ENCODE measurements at regions not wholly inside any gene's neighbourhood (a gene's known extent, or its start where the extent isn't known, plus 50 kb on each side); places are given as distances from the start of the nearest gene placed in this dataset.
A peak's percentile ranks its signal among the peaks of the same experiment; 100 is the strongest.
"Not testable (repeated sequence)": the region's sequence is repeated elsewhere in the genome, so short reads cannot be mapped to it uniquely, and the experiment has no call there.

GRCh38 chr7:67371429-67372305, 375.0 kb downstream of the TYW1 start:
- peak; percentile 20 for DNase-seq
- H3K27me3 ChIP-seq (ENCODE audit: low read depth): peaks cover 24% of the 10 kb centered on the region
- H3K27ac ChIP-seq (replicated peaks): no peak overlapping the region
- intact Hi-C loops (cut with micrococcal nuclease): no loop called here
- peaks cover 22% of the 10 kb centered on the region for H3K9me3 ChIP-seq (replicated peaks)
- no peaks in the 10 kb centered on the region for H3K36me3 ChIP-seq
- no peaks in the 10 kb centered on the region for H3K4me1 ChIP-seq
- no peak overlapping the region for H3K4me3 ChIP-seq
- peak; percentile 87 for TF ChIP-seq CTCF (IDR thresholded peaks at IDR 0.05; ENCODE audit: borderline replicate concordance)

- DNase-seq; H3K4me3 ChIP-seq; H3K27ac ChIP-seq (replicated peaks); intact Hi-C loops (cut with micrococcal nuclease); H3K4me1 ChIP-seq; H3K36me3 ChIP-seq: not testable (repeated sequence)
- H3K27me3 ChIP-seq (ENCODE audit: low read depth): peaks cover 36% of the 10 kb centered on the region
- peaks cover 15% of the 10 kb centered on the region for H3K9me3 ChIP-seq (replicated peaks)
These were observed 376.8 kb downstream of the TYW1 start for GRCh38 chr7:67373389-67373788.

- no peak for TF ChIP-seq CTCF (IDR thresholded peaks at IDR 0.05; ENCODE audit: borderline replicate concordance)
- Histone ChIP-seq H3K36me3 (no peaks in the 10 kb centered on the region), H3K4me1 (peaks cover 5% of the 10 kb centered on the region), H3K9me3 (replicated peaks) (peaks cover 15% of the 10 kb centered on the region), H3K27me3 (ENCODE audit: low read depth) (peaks cover 30% of the 10 kb centered on the region), H3K27ac (replicated peaks) (no peak overlapping the region), H3K4me3 (no peak overlapping the region)
- no peak for DNase-seq
- intact Hi-C loops (cut with micrococcal nuclease): no loop called here
These were observed 378.8 kb downstream of the TYW1 start for GRCh38 chr7:67375427-67375826.

- H3K27me3 ChIP-seq (ENCODE audit: low read depth): peaks cover 16% of the 10 kb centered on the region
- H3K4me1 ChIP-seq: peaks cover 5% of the 10 kb centered on the region
- intact Hi-C loops (cut with micrococcal nuclease): no loop called here
- H3K36me3 ChIP-seq: no peaks in the 10 kb centered on the region
- no peak overlapping the region for H3K27ac ChIP-seq (replicated peaks)
- peaks cover 15% of the 10 kb centered on the region for H3K9me3 ChIP-seq (replicated peaks)
- H3K4me3 ChIP-seq: no peak overlapping the region
- TF ChIP-seq CTCF (IDR thresholded peaks at IDR 0.05; ENCODE audit: borderline replicate concordance): peak; percentile 88
- DNase-seq: peak; percentile 48
These were observed 381.6 kb downstream of the TYW1 start for GRCh38 chr7:67377939-67378862.

- DNase-seq: no peak
- intact Hi-C loops (cut with micrococcal nuclease): no loop called here
- TF ChIP-seq CTCF (IDR thresholded peaks at IDR 0.05; ENCODE audit: borderline replicate concordance): no peak
These were observed 383.7 kb downstream of the TYW1 start for GRCh38 chr7:67380326-67380725.

More at GRCh38 chr7:67380326-67380725, 383.7 kb downstream of the TYW1 start:
- Histone ChIP-seq H3K27ac (replicated peaks) (no peak overlapping the region), H3K36me3 (no peaks in the 10 kb centered on the region), H3K4me3 (no peak overlapping the region), H3K27me3 (ENCODE audit: low read depth) (peaks cover 13% of the 10 kb centered on the region), H3K9me3 (replicated peaks) (peaks cover 6% of the 10 kb centered on the region), H3K4me1 (peaks cover 5% of the 10 kb centered on the region)
